GM19025 (cell line): ENCODE measurements at regions not wholly inside any gene's neighbourhood (a gene's known extent, or its start where the extent isn't known, plus 50 kb on each side); places are given as distances from the start of the nearest gene placed in this dataset.
"Not testable (repeated sequence)": the region's sequence is repeated elsewhere in the genome, so short reads cannot be mapped to it uniquely, and the experiment has no call there.

Experiments used
- ATAC-seq: cut with Tn5 transposase; IDR thresholded peaks from one replicate; pipeline ENCODE4 v1.9.1; 2021; ENCODE audit warnings: mild to moderate bottlenecking, low read depth, moderate library complexity; ENCODE audit not compliant: unreplicated experiment

GRCh38 chr9:22508354-22508753, 61.7 kb downstream of the DMRTA1 start:
- not testable (repeated sequence) for ATAC-seq

DNA sequence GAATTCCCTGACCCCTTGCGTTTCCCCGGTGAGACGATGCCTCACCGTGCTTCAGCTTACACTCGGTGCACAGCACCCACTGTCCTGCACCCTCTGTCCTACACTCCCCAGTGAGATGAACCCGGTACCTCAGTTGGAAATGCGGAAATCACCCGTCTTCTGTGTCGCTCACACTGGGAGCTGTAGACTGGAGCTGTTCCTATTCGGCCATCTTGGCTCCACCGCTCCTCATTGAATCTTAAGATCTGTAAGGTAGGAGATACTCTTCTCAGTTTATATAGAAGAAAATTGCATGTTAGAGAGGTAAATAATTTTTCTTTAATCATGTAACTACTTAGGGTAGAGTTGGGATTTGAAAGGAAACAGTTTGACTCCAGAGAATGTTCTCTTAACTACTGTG, 62.2 kb downstream of the DMRTA1 start:
- ATAC-seq = no peak

DNA sequence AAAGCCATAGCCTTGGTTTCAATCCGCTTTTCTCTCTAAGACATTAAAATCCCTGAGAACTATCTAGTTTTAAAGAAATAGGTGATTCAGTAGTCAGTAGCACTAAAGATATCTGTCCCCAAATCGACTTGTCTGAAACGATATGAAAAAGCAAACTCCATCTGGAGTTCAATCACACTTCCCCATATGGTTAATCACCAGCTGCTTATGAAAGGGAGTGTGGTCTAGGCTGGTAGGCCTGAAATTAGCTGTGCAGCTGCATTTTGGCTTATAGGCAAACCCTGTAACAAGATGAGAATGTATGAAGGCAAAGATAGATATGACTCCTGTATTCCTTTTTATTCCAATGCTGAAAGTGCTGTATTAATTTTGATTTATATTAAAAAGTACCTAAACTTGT, 65.9 kb downstream of the DMRTA1 start:
- ATAC-seq = no peak

DNA sequence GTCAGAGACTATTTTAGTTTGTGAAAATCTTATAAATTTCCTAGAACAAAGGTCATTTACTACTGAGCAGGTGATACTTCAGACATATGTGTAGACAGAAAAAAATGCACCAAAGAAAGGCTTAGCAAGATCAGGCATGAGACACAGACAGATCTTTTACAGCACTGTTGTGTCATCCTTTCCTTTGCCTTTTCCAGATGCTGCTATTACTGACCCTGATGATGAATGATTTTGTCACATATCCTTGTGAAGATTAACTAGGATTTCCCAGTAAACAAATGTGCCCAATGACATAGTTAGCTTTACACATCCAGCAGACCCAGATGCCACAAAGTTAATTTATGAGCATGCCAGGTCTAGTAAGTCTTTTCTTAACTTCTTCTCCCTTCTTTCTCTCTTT, 68.2 kb downstream of the DMRTA1 start:
- ATAC-seq = no peak

DNA sequence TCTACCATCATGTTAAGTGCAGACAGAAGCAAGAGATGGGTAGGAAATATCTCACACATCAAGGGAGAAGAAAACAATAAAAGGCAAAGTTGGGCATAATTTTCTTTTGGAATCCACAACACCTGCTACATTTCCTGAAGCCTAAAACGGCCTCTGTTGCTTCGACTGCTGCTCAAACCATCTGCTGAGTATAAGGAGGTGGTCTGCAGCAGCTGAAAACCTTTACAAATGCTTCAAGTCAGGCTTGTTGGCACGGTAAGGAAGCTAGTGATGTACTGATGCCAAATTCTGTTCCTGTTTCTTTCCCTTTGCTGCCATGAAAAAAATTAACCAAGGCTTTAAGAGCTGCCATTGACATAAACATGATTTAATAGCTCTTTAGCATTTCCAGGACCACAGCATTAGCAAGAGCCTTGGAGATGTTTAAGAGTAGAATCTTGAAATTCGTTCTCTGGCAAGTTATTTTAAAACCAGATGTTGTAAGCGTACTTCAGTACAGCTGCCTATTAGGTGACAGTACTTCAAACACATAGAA, 75.6 kb downstream of the DMRTA1 start:
- ATAC-seq = no peak

DNA sequence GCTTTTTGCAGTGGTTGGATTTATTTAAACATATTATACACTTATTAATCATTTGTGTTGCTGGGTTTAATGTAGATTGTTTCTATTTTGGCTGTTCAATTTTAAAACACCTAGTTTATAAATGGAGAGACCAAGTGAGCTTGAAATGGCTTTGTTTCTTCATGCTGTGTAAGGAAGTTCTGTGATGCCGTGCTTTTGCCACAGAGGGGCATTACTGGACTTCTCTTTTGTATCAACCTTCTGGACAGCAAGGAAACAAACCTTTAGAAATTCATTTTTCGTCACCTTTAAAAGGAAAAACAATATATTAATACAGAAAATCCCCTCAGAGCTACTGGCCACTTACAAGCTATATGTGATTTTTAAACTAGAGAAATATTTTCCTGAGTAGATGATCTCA, 81.9 kb downstream of the DMRTA1 start:
- ATAC-seq = no peak

DNA sequence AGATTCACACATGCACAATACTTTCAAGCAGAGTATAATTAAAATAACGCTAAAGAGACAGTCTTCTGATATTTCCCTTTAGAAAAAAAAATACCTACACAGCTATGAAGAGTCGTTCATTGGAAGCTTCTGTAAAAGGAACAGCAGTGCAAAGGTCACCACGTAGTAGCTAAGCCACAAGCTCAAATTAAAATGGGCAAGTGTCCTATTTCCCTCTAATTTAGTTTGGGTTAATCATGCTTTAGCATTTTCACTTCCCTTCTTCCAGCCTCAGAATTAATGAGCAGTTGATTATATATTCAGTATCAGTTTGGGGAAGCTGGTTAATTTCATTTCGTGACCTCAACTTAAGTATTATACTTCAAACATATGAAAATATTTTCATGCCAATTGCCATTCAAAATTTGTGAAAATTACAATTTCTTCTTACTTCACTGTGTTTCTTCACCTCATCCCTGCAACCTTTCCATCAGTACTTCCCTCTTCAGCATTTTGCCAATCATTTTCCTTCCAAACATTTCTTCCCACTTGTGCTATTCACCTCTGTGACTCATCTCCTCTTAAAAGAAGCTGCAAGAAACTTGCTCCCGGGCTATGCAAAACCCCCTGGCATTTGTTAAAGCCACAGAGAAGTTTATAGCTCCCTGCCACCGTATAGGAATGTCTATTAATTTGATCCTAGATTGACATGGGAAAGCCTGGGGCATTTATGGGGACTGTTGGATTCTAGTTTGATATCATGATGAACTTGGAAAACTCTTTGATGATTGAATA, 83.0 kb downstream of the DMRTA1 start:
- ATAC-seq = no peak

DNA sequence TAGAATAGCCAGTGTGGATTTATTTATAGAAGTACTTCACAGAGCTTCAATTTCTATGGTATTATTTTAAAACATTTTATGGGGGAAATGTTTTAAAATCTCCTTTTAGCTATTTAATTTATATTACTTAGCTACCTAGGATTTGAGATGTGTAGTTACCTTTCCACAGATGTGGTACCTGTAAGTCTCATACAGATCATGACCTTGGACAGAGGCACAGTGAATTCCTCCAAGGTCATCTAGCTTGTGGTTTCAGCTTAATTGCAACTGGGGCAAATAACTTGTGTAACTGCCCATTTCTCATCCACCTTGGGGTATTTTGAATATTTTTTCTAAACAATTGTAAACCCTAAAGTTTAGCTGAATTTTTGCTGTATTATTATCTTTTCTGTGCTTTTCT, 89.2 kb downstream of the DMRTA1 start:
- no peak for ATAC-seq

- no peak for ATAC-seq
Observed at GRCh38 chr9:22537721-22538120, 91.1 kb downstream of the DMRTA1 start.

GRCh38 chr9:22548625-22549024, 102.0 kb downstream of the DMRTA1 start:
- no peak for ATAC-seq

- no peak for ATAC-seq
Observed at GRCh38 chr9:22574740-22575139, 128.1 kb downstream of the DMRTA1 start.

DNA sequence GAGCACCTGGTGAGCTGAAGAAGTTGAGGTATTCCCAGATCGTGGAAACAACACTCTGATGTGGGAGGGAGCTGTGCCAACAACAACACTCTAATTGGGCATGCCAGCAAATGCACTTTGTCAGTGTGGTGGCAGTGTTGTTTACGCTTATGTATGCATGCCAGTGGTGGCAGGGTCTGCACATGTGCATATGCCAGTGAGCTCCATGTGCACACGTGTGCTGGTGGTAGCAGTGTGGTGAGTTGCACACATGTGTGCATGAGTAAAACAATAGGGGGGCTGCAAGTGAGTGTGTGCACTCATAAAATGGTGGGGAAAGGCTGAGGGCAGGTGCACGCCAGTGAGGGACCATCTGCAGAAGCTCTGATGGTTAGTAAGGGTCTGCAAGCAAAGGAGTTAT, 134.2 kb downstream of the DMRTA1 start:
- no peak for ATAC-seq

DNA sequence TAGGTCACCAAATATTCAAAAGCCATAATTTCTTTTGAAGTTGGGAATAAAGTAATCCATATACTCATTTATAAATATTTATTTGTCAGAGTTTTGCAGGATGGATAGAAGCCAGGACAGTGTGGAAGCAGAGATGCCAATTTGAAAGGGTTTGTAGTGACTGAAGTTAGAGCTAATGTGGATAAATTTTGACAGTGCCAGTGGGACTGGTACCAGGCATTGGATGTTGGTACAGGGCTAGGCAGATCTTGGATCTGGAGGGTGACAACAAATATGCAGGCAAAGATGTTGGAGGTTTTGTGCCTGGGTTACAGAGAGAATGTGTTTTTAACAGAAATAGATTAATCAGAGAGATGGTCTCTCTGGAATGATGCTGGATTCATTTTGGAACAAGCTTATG, 135.6 kb downstream of the DMRTA1 start:
- no peak for ATAC-seq

DNA sequence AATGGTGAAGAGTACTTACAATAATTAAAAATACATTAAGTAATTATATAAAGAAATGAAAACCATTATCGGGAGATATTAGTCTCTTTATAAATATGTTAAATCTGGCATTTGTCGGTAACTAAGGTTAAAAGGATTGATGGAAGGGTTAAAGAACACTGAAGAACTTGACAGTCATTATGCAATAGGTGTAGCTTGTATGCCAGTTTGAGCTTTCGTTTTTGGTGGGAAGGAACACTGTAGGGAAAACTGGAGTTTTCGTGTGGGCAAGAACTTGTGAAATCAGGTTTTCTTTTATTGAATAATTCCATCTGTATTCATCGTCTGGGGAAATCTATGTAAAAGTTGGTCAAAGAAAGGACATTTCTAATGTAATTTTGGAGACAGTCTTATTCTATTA, 142.3 kb downstream of the DMRTA1 start:
- no peak for ATAC-seq

DNA sequence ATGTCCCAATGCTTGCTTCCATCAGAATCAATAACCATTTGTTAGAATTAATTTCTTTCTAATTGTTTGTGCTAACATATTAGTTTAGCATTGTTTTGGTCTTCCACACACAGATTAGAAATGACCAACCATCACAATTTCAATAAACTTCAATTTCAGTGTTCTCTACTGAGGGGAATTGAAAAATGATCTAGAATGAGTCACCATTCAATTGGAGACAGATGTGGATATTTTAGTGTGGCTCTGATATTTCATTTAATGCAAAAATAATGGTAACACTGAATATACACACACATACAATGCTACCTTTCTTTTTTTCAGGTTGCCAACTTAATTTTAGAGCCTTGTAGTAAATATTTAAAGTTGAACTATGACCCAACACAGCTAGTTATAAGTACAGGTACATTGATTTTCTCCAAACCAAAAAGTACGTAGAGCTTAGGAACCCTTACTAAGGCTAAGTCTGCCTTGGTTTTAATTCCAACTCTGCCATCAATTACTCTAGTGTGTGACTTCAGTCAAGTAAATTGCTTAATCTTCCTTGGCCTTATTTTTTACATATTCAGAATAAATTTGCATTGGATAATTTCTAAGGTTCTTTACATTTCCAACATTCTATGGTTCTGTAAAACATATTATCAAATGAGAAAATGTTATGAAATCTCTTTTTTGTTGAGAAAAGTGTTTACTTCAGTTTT, 143.9 kb downstream of the DMRTA1 start:
- ATAC-seq = no peak

DNA sequence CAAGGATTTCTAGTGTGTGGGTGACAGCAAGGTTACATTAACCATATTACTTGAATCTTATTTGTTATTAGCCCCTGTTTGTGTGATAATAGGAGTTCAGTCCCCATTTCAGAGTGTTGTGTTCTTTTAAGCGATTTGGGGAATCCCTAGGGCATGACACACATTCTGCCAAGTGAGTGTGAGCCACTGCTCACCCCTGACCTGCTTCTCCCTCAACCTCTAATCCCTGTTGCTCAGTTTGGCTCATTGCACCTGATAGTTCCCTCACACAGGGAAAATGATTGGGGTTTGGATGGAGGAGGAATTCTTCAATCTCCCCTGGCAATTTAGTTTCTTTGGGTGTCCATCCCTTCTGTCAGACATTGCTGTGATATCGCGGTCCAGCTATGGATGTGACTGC, 149.2 kb downstream of the DMRTA1 start:
- no peak for ATAC-seq

DNA sequence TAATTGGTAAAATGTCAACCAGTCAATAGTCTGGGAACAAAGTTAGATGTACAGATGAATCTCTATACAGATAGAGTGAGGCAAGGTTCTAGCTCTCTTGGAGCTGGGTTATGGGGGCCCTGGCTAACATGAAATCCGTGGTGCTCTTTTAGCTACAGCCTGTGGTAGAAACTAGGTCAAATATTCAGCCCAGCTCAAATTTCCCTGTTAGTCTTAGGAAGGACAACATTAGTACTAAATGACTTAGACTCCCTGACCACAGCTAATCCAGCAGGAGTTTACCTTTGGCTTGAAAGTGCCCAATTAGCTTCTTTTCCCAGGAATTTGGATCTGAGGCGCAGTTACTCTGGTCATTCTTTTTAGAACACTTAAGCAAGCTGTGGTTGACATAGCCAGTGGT, 170.5 kb downstream of the DMRTA1 start:
- ATAC-seq = no peak

DNA sequence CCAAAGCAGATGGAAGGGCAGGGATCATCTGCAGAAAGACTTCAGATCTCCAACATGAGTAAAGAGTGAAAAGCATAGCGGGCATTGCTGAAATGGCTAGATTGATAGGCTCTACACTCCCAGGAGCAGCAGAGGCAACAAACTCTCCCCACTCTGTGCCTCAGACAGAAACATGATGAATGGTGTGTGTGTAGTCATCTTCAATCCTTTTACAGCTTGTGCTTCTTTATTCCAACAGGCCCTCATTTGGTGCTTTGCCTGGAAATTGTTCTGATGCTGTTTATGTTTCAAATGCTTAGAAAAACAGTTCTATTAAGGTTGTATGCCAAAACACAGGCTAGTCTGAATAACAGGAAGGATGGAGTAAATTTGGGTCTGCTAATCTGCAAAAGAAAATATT, 176.2 kb downstream of the DMRTA1 start:
- ATAC-seq = no peak

DNA sequence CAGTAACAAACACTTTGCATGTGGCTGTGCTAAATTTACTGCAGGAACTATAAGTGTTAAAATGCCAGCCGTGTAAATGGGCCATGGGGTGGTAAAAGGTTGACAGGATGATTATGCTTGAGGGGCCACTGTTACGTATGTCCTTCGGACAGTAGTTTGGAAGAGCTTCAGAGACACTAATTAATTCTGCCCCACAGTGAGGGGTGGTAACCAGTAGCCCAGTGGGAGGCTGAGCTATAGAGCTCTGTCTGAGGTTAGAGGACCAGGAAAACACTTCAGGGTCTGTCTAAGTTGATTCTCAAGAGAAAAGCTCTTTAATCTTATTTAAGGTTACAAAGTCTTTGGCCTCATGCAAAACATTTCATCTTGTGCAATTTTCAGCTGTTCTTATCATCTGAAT, 176.6 kb downstream of the DMRTA1 start:
- ATAC-seq = no peak

GRCh38 chr9:22625540-22625939, 178.9 kb downstream of the DMRTA1 start:
- ATAC-seq = no peak

DNA sequence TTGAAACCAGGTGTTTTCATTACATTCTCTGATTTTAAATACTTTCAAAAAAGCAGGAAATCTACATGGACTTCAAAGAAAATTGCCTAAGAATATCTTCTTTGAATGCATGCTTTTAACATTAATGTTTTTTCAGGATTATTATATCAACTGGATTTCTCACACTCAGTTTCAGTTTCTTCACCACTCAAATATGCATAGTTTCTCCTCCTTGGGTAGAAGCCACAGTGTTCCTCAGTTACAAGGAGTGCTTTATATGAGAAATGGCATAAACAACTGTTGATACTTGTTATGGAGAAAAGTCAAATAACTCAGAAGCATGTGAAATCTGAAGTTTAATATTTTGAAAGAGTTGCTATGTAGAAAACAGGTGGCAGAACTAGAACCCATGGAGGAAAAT, 196.9 kb downstream of the DMRTA1 start:
- no peak for ATAC-seq

DNA sequence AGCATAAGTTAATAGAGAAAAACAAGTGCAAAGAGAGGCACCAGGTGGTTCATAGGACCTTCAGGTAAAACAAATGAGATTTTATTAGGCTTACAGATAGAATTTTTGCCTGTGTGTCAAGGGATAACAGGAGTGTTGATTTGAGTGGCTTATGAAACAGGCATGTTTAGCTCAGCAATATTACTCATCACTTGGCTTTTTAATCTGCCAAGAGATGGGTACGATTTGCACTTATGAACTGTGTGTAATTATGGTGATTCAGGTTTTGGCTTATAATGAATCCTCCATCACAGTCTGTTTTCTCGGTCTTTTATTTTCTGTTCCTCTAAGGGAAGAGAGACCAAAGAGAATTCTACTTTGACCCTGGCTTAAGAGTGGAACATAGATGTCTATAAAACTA, 199.3 kb downstream of the DMRTA1 start:
- ATAC-seq = no peak
